HG03432 (cell line): ENCODE measurements at regions not wholly inside any gene's neighbourhood (a gene's known extent, or its start where the extent isn't known, plus 50 kb on each side); places are given as distances from the start of the nearest gene placed in this dataset.

Experiments
- ATAC-seq: cut with Tn5 transposase; IDR thresholded peaks from one replicate; pipeline ENCODE4 v1.9.1; 2021; ENCODE audit warnings: mild to moderate bottlenecking, moderate library complexity; ENCODE audit not compliant: unreplicated experiment

GRCh38 chr5:2281446-2281845 lies 398.7 kb upstream of the IRX4 start:
- no peak for ATAC-seq

GRCh38 chr5:2280318-2280717 lies 397.6 kb upstream of the IRX4 start:
- ATAC-seq, result no peak

GRCh38 chr5:2278825-2279456 lies 396.2 kb upstream of the IRX4 start:
- no peak for ATAC-seq

GRCh38 chr5:2277886-2278285 lies 395.2 kb upstream of the IRX4 start:
- no peak for ATAC-seq

GRCh38 chr5:2276101-2276500 lies 393.4 kb upstream of the IRX4 start:
- no peak for ATAC-seq

- ATAC-seq, result no peak
Measured at GRCh38 chr5:2272755-2273154, 390.0 kb upstream of the IRX4 start.

- no peak for ATAC-seq
Measured at GRCh38 chr5:2272039-2272438, 389.3 kb upstream of the IRX4 start.

- no peak for ATAC-seq
Measured at GRCh38 chr5:2271316-2271715, 388.6 kb upstream of the IRX4 start.

- no peak for ATAC-seq
Measured at GRCh38 chr5:2270467-2270866, 387.7 kb upstream of the IRX4 start.

- no peak for ATAC-seq
Measured at GRCh38 chr5:2269656-2270055, 386.9 kb upstream of the IRX4 start.

GRCh38 chr5:2267991-2268390 lies 385.3 kb upstream of the IRX4 start:
- no peak for ATAC-seq

- ATAC-seq, result no peak
Measured at GRCh38 chr5:2266641-2267240, 384.0 kb upstream of the IRX4 start.

GRCh38 chr5:2265341-2265740 lies 382.6 kb upstream of the IRX4 start:
- ATAC-seq, result no peak

GRCh38 chr5:2263763-2264162 lies 381.0 kb upstream of the IRX4 start:
- no peak for ATAC-seq

GRCh38 chr5:2262620-2263019 lies 379.9 kb upstream of the IRX4 start:
- no peak for ATAC-seq

- no peak for ATAC-seq
Measured at GRCh38 chr5:2261004-2261703, 378.4 kb upstream of the IRX4 start.

GRCh38 chr5:2260211-2261003 lies 377.7 kb upstream of the IRX4 start:
- ATAC-seq, result no peak

GRCh38 chr5:2259494-2260107 lies 376.9 kb upstream of the IRX4 start:
- no peak for ATAC-seq

- no peak for ATAC-seq
Measured at GRCh38 chr5:2258861-2259260, 376.1 kb upstream of the IRX4 start.

- ATAC-seq, result no peak
Measured at GRCh38 chr5:2257326-2258244, 374.9 kb upstream of the IRX4 start.
